Mucosa of stomach (tissue), 1 donor: ENCODE measurements at regions not wholly inside any gene's neighbourhood (a gene's known extent, or its start where the extent isn't known, plus 50 kb on each side); places are given as distances from the start of the nearest gene placed in this dataset.

Experiments
- H3K27me3 ChIP-seq: one replicate; pipeline ENCODE4 v1.7.0; 2013; ENCODE audit warnings: mild to moderate bottlenecking, low read length; ENCODE audit not compliant: control insufficient read depth, insufficient read depth
- H3K36me3 ChIP-seq: one replicate; pipeline ENCODE4 v1.7.0; 2013; ENCODE audit warnings: low read length; ENCODE audit not compliant: control insufficient read depth, insufficient read depth
- H3K4me1 ChIP-seq: one replicate; pipeline ENCODE4 v1.7.0; 2013; ENCODE audit warnings: mild to moderate bottlenecking, low read length; ENCODE audit not compliant: control insufficient read depth, insufficient read depth
- H3K4me3 ChIP-seq: one replicate; pipeline ENCODE4 v1.7.0; 2013; ENCODE audit warnings: low read length
- H3K9ac ChIP-seq: one replicate; pipeline ENCODE4 v1.7.0; 2013; ENCODE audit warnings: mild to moderate bottlenecking, low read length, moderate library complexity
- H3K9me3 ChIP-seq: one replicate; pipeline ENCODE4 v1.7.0; 2013; ENCODE audit warnings: mild to moderate bottlenecking, low read length, moderate library complexity; ENCODE audit not compliant: control insufficient read depth
- donor health status: Pancreatic carcinoma.

- H3K27me3 ChIP-seq = no peaks in the 10 kb centered on the region
- no peak overlapping the region for H3K4me3 ChIP-seq
- H3K9me3 ChIP-seq = no peaks in the 10 kb centered on the region
- no peaks in the 10 kb centered on the region for H3K4me1 ChIP-seq
- no peaks in the 10 kb centered on the region for H3K36me3 ChIP-seq
- H3K9ac ChIP-seq = no peak overlapping the region
These were observed 363.4 kb downstream of the RPRM start for GRCh38 chr2:153115141-153115540.

GRCh38 chr2:153110486-153110885 is 368.1 kb downstream of the RPRM start:
- Histone ChIP-seq H3K4me1 (no peaks in the 10 kb centered on the region), H3K4me3 (no peak overlapping the region), H3K9me3 (no peaks in the 10 kb centered on the region), H3K27me3 (no peaks in the 10 kb centered on the region), H3K36me3 (no peaks in the 10 kb centered on the region), H3K9ac (no peak overlapping the region)

GRCh38 chr2:153109793-153110192 is 368.8 kb downstream of the RPRM start:
- H3K4me1 ChIP-seq = no peaks in the 10 kb centered on the region
- H3K36me3 ChIP-seq = no peaks in the 10 kb centered on the region
- no peaks in the 10 kb centered on the region for H3K9me3 ChIP-seq
- H3K27me3 ChIP-seq = no peaks in the 10 kb centered on the region
- H3K9ac ChIP-seq = no peak overlapping the region
- H3K4me3 ChIP-seq = no peak overlapping the region

GRCh38 chr2:153106802-153107477 is 371.6 kb downstream of the RPRM start:
- Histone ChIP-seq H3K4me3 (no peak overlapping the region), H3K36me3 (no peaks in the 10 kb centered on the region), H3K27me3 (no peaks in the 10 kb centered on the region), H3K9me3 (no peaks in the 10 kb centered on the region), H3K9ac (no peak overlapping the region), H3K4me1 (no peaks in the 10 kb centered on the region)

GRCh38 chr2:153105829-153106578 is 372.6 kb downstream of the RPRM start:
- Histone ChIP-seq H3K9me3 (no peaks in the 10 kb centered on the region), H3K4me3 (no peak overlapping the region), H3K36me3 (no peaks in the 10 kb centered on the region), H3K4me1 (no peaks in the 10 kb centered on the region), H3K27me3 (no peaks in the 10 kb centered on the region), H3K9ac (no peak overlapping the region)

GRCh38 chr2:153101187-153101586 is 377.4 kb downstream of the RPRM start:
- H3K27me3 ChIP-seq = no peaks in the 10 kb centered on the region
- H3K4me3 ChIP-seq = no peak overlapping the region
- H3K9me3 ChIP-seq = no peaks in the 10 kb centered on the region
- no peaks in the 10 kb centered on the region for H3K36me3 ChIP-seq
- H3K4me1 ChIP-seq = no peaks in the 10 kb centered on the region
- no peak overlapping the region for H3K9ac ChIP-seq

- no peaks in the 10 kb centered on the region for H3K4me1 ChIP-seq
- no peaks in the 10 kb centered on the region for H3K9me3 ChIP-seq
- no peaks in the 10 kb centered on the region for H3K27me3 ChIP-seq
- H3K9ac ChIP-seq = no peak overlapping the region
- H3K4me3 ChIP-seq = no peak overlapping the region
- H3K36me3 ChIP-seq = no peaks in the 10 kb centered on the region
These were observed 378.4 kb downstream of the RPRM start for GRCh38 chr2:153100151-153100550.

- H3K36me3 ChIP-seq = no peaks in the 10 kb centered on the region
- no peaks in the 10 kb centered on the region for H3K9me3 ChIP-seq
- H3K27me3 ChIP-seq = no peaks in the 10 kb centered on the region
- no peak overlapping the region for H3K4me3 ChIP-seq
- no peak overlapping the region for H3K9ac ChIP-seq
- H3K4me1 ChIP-seq = no peaks in the 10 kb centered on the region
These were observed 379.7 kb downstream of the ARL6IP6 start for GRCh38 chr2:153098073-153098472.

- no peak overlapping the region for H3K4me3 ChIP-seq
- H3K9me3 ChIP-seq = no peaks in the 10 kb centered on the region
- H3K36me3 ChIP-seq = no peaks in the 10 kb centered on the region
- H3K4me1 ChIP-seq = no peaks in the 10 kb centered on the region
- H3K9ac ChIP-seq = no peak overlapping the region
- no peaks in the 10 kb centered on the region for H3K27me3 ChIP-seq
These were observed 377.9 kb downstream of the ARL6IP6 start for GRCh38 chr2:153096272-153096671.

- Histone ChIP-seq H3K4me3 (no peak overlapping the region), H3K4me1 (no peaks in the 10 kb centered on the region), H3K9me3 (no peaks in the 10 kb centered on the region), H3K36me3 (no peaks in the 10 kb centered on the region), H3K27me3 (no peaks in the 10 kb centered on the region), H3K9ac (no peak overlapping the region)
These were observed 372.9 kb downstream of the ARL6IP6 start for GRCh38 chr2:153091344-153091743.

- H3K9ac ChIP-seq = no peak overlapping the region
- H3K36me3 ChIP-seq = no peaks in the 10 kb centered on the region
- no peaks in the 10 kb centered on the region for H3K9me3 ChIP-seq
- H3K4me3 ChIP-seq = no peak overlapping the region
- no peaks in the 10 kb centered on the region for H3K27me3 ChIP-seq
- no peaks in the 10 kb centered on the region for H3K4me1 ChIP-seq
These were observed 360.9 kb downstream of the ARL6IP6 start for GRCh38 chr2:153079315-153079714.

GRCh38 chr2:153077311-153077710 is 358.9 kb downstream of the ARL6IP6 start:
- Histone ChIP-seq H3K4me3 (no peak overlapping the region), H3K36me3 (no peaks in the 10 kb centered on the region), H3K27me3 (no peaks in the 10 kb centered on the region), H3K9ac (no peak overlapping the region), H3K4me1 (no peaks in the 10 kb centered on the region), H3K9me3 (no peaks in the 10 kb centered on the region)
